Fibroblast of lung (primary cell): ENCODE measurements at regions not wholly inside any gene's neighbourhood (a gene's known extent, or its start where the extent isn't known, plus 50 kb on each side); places are given as distances from the start of the nearest gene placed in this dataset.

Experiments used
- CTCF ChIP-seq, 2 donors: IDR thresholded peaks in 1 of 2; conservative IDR thresholded peaks in 1 of 2; 1 replicate in 1 of 2; 2 replicates in 1 of 2; pipeline ENCODE4 v1.5.1; 2011 to 2012; ENCODE audit warnings: low read length in 2 of 2, control low read depth in 1 of 2, inconsistent platforms in 1 of 2, low read depth in 1 of 2, mild to moderate bottlenecking in 1 of 2
- EZH2 ChIP-seq: IDR thresholded peaks from 2 replicates; pipeline ENCODE4 v1.5.1; 2012; ENCODE audit warnings: low read length, control low read depth, mild to moderate bottlenecking; ENCODE audit errors: missing control alignments

- no peak for TF ChIP-seq CTCF (conservative IDR thresholded peaks at IDR 0.05 in 1 of 2, IDR thresholded peaks at IDR 0.05 in 1 of 2; ENCODE audit: low read depth in 1 of 2, low read length in 2 of 2)
- TF ChIP-seq EZH2, result no peak
Observed at GRCh38 chr6:149250951-149251350, 66.6 kb upstream of the TAB2 start.
